SK-N-SH treated with all-trans-retinoic acid at 6 μM for 48 hours (cell line): ENCODE measurements at regions not wholly inside any gene's neighbourhood (a gene's known extent, or its start where the extent isn't known, plus 50 kb on each side); places are given as distances from the start of the nearest gene placed in this dataset.

Experiments used
- ARNTL ChIP-seq: fragments of 450-650 bp; formaldehyde crosslinking; IDR thresholded peaks from 2 replicates; pipeline ENCODE4 v1.5.0; 2020; ENCODE audit warnings: low read depth, mild to moderate bottlenecking, moderate library complexity, borderline replicate concordance
- BACH2 ChIP-seq: fragments of 250-450 bp; sonication (Bioruptor Pico); IDR thresholded peaks from 2 replicates; pipeline ENCODE4 v1.9.0; 2021; ENCODE audit warnings: mild to moderate bottlenecking, borderline replicate concordance
- PATZ1 ChIP-seq: fragments of 250-450 bp; sonication (Bioruptor Pico); IDR thresholded peaks from 2 replicates; pipeline ENCODE4 v1.8.0; 2020; ENCODE audit warnings: mild to moderate bottlenecking, moderate library complexity, borderline replicate concordance
- POU6F1 ChIP-seq: fragments of 250-450 bp; sonication (Bioruptor Pico); IDR thresholded peaks from 2 replicates; pipeline ENCODE4 v1.8.0; 2021; ENCODE audit warnings: low read depth, mild to moderate bottlenecking, moderate library complexity, borderline replicate concordance
- PPARA ChIP-seq: fragments of 250-450 bp; sonication (Bioruptor Pico); IDR thresholded peaks from 2 replicates; pipeline ENCODE4 v1.5.0; 2020; ENCODE audit warnings: mild to moderate bottlenecking, borderline replicate concordance
- RARB ChIP-seq: fragments of 250-450 bp; sonication (Bioruptor Pico); IDR thresholded peaks from 2 replicates; pipeline ENCODE4 v1.8.0; 2021; ENCODE audit warnings: mild to moderate bottlenecking, moderate library complexity
- ZFP30 ChIP-seq: fragments of 450-650 bp; formaldehyde crosslinking; IDR thresholded peaks from 2 replicates; pipeline ENCODE4 v1.5.0; 2022; ENCODE audit warnings: mild to moderate bottlenecking, moderate library complexity

- no peak for TF ChIP-seq POU6F1 (CRISPR knock-in tag)
- no peak for TF ChIP-seq ARNTL (CRISPR knock-in tag)
- TF ChIP-seq BACH2 (CRISPR knock-in tag), result no peak
- no peak for TF ChIP-seq PPARA (CRISPR knock-in tag)
- no peak for TF ChIP-seq ZFP30
- no peak for TF ChIP-seq RARB (CRISPR knock-in tag)
- TF ChIP-seq PATZ1 (CRISPR knock-in tag), result no peak
These were observed 179.9 kb downstream of the TGFB2 start for GRCh38 chr1:218525031-218525430.
